UCSD-AML1 (cell line): ENCODE measurements at regions not wholly inside any gene's neighbourhood (a gene's known extent, or its start where the extent isn't known, plus 50 kb on each side); places are given as distances from the start of the nearest gene placed in this dataset.

Source experiments
- DNase-seq: peaks from one replicate; lab custom pipeline; 2025; ENCODE audit not compliant: unreplicated experiment; lab: John Stamatoyannopoulos, UW

DNA sequence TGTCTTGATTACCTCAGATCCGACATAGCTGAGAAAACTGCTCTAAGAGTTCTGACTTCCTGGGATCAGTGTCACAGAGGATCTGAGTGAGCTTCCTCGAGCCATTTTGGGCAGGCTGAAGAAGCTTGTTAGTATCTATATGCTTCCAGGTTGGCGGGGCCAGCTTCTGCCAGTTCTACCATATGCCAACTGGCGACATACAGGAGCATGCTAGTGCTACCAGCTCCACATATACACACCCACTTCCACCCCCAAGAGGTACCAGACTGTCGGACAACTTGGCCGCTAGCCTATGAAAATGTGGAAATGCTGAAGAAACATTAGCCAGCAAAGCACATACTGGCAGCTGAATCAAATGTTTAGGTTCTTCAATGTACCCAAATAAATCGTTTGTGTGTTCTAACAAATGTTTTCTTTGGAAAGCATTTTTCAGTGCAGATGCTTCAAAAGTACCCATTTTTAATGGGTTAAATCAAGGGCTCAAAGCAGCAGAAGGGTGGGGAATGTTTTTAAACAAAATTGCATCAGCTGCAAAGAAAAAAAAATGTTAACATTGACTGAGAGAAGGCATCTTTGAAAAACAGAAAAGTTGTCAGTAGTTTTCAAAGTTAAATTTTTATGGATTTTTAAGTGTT, 163.7 kb downstream of the KLF12 start:
- DNase-seq: no peak

DNA sequence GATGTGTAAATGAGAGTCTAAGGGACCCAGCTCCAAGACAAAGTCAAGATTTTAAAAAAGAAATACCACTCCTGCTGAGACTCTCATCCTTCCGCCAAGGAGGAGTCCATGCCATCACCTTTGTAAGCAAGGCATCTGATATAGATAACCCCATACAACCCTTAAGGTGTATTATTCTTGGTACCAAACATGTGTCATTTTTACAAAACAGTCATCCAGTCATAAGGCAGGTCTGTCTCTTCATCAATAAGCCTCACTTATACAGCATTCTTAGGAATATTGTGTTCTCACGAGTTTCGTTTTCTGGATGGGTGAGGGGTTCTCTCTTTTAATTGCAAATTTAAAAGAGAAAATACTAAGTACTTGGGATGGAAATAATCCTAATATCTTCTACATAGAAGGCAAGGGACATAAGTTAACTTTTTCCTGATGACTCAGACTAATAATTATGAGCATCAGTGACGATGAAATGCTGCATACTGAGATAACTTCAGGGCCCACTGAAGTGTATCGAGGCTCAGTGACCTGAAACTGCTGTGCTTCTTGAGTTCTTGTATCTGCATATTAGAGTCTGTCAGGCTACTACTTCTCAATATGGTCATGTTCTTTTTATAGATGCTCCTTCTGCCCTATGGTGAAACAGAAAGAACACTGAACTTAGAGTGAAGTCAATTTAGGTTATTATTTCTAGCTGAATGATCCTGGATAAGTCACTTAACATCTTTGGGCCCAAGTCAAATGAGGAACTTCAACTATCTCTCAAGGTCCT, 166.6 kb downstream of the KLF12 start:
- no peak for DNase-seq

DNA sequence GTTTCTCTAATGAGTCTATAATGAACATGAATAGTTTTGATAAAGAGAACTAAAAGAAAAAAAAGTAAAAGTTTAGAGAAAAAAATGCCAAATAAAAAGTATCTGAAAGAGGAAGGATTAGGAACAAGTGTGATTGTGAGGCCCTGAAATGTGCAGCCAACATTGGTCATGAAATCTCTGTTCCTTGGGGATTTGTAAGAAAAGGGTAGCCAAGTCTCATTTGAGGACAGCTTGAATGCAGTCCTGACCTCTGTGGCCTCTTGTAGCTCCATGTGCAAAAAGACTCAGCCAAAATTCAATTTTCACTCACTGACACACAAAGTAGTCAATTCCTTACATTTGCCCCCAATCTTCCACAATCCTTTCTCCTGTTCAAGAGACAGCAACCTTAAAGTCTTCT, 167.9 kb downstream of the KLF12 start:
- DNase-seq: no peak

DNA sequence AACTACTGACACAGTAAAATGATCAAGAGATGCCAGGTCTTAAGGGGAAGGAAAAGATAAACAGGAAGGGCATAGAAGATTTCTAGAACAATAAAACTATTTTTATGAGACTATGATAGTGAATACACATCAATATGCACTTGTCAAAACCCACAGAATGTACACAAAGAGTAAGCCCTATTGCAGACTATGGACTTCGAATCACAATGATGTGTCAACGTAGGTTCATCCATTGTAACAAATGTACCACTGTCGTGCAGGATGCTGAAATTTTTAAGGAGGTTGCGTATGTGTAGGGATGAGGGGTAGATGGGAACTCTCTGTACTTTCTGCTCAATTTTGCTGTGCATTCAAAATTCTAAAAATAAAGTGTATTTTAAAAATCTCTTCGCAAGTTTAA, 171.9 kb downstream of the KLF12 start:
- DNase-seq: no peak

DNA sequence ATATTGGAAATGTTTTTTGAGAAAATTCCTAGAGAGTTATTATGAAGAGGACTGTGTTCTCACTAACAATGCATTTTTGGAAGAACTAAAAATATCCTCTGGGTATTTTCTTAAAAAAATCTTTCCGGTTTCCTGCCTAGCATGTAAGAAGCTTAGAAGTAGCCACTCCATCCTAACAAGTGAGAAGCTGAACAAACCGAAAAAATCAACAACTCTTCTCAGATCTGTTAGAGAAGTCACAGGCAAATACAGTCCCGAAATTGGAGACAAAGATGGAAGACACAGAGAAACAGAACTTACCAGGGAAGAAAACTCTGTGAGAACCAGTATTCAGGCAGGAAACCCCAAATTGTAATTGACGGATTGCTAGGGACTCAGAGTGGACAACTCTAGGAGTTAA, 173.0 kb downstream of the KLF12 start:
- DNase-seq: no peak

DNA sequence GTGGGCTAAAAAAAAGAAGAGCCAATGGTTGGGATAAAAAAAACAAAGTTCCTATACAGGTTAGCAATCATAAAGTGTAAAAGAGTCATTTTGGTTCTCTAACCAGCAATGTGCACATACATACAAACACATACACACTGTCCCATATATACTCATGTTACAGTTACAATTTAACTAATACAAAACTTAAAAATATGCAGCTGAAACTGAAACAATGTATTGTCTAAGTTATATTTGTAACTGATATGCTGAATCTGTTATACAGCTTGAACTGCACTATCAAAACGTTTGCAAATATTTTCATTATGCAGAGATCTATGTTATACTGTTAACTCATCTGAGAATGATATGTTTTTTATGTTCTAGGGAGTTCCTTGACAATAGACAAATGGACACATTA, 173.7 kb downstream of the KLF12 start:
- no peak for DNase-seq

DNA sequence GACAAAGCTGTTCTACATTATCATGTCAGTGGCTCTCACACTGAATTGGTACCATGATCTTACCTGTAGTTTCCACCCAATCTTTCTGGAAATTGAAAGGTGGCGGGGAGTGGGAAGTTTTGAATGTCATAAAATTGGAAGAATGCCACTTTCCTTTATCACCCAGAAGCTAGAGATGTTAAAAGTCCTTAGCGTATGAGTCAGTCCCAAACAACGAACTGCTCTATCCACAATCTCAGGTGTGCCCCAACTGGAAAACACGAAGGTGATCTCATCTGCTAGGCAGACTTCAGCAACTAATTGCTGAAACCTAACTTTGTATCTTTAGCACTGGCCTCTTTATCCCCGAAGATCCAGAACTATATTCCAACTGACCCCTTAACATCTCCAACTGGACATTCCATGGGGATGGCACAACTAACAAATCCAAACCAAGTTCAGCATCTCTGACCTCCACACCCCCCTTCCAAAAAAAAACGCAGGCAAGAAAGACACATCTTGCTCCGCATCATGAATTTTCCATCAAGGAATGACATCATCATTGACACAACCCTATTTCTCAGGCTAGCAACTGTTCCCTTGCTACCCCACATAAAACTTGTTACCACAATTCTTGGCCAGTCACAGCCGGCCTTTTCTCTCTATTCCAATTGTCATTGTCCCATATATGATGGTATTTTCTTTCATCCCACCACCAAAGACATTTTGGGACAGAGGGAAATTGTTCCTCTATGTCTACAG, 175.4 kb downstream of the KLF12 start:
- DNase-seq: no peak

DNA sequence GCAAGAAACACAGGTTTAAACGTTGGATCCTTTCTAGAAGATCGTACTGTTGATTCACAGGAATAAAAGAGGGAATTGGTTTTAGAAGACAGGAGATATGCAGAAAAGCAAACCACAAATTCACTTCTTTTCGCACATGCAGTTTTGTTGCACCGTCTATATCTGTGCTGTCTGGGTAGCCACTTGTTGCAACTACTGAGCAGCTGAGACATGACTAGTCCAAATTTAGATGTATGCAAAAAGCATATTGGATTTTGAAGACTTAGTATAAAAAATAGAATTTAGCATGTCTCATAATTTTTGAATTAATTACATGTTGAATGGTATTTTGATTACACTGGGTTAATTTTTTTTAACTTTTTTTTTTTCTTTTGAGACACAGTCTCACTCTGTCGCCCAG, 176.3 kb downstream of the KLF12 start:
- no peak for DNase-seq

DNA sequence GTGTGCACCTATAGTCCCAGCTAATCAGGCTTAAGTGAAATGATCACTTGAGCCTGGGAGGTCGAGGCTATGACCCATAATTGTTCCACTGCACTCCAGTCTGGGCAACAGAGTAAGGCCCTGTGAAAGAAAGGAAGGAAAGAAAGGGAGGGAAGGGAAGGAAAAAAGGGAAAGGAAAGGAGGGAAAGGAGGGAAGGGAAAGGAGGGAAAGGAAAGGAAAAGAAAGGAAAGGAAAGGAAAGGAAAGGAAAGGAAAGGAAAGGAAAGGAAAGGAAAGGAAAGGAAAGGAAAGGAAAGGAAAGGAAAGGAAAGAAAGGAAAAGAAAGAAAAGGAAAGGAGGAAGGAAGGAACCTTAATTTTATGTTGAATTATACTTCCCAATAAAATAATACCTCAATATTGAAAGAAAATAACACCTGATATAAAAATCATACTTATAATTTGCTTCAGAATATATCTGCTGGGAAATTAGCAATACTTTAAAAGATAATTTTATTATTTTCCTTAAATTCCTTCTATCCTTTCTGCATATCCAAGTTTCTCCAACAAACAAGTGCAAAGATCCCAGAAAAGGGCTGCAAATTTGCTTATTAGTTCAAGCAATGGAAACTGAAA, 177.3 kb downstream of the KLF12 start:
- DNase-seq: no peak

DNA sequence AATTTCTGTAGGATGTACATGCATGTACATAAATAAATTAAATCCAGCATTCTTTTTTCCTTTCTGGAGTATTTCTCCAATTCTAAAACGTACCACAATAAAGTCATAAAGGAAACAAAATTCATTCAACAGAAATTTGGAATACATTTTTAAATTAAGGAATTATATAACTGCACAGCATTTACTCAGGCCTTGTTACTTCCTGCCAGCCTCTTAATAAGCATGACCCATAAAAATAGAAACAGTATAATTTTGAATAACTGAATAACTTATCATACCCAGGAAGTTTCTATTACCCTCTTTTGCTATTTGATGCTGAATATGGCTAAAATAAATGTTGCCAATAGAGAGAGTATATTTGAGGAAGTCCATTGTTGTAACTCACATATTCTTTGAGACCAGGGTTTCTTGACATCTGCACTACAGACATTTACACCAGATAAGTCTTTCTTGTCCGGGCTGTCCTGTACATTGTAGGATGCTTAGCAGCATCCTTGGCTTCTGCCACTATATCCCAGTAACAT, 178.2 kb downstream of the KLF12 start:
- DNase-seq: no peak

DNA sequence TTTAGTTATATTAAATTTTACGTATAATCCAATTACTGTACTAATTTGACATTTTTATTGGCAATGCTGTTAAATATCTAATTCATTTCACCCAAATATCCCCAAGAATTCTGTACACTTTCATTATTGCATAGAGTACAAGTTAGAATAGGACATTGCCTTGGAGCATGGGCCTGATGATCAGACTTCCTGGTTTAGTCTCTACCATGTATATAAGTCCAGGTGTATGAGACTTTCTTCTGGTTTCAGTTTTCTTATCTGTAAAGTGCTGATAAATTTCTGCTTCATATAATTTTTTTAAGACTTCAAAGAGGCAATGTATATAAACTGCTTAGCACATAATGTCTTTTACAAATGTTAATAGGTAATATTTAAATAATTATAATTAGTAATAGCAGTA, 179.4 kb downstream of the KLF12 start:
- DNase-seq: no peak

DNA sequence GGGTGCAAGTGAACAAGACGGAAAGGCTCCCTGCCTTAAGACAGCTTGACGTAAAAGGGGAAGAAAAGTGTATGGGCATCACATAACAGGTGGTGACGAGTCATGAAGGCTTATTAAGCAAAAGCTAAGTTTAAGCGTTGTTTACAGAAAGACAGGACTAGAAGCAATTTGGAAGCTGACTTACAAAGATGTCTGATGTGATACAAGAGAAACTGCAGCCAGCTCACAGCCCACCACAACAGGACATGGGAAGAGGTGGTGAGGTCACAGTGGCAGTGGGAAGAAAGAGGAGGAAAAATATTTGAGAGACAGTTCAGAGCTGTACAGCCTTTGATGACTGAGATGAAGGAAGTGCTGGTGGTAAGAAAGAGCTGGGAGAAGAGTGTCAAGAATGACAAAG, 181.6 kb downstream of the KLF12 start:
- no peak for DNase-seq

DNA sequence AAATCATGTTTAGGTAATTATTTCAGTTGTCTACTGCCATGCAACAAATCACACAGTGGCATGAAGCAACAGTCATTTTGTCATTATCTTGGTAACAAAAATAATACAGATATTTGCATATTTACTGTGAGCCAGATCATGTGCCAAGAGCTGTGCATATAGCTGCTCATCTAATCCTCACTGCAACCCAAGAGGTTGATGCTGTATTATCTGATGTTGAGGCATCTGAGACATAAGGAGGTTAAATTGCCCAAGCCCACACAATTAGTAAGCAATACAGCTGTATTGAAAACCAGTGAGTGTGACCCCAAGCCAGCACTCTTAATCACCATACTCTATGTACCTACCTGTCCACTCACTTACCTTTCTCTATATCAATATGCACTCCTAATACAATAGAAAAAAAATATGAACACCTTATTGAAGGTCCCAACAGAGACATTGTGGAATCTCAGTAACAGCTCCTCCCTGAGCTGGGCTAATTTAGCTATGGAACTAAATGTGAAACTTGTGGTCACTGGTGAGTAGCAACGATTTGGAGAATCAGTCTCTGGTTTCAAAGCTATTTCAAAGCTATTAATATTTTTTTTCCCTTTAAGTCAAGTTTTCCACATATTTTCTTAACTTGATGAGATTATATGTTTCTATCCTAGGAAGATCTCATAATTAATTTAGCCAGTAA, 185.2 kb downstream of the KLF12 start:
- DNase-seq: no peak

DNA sequence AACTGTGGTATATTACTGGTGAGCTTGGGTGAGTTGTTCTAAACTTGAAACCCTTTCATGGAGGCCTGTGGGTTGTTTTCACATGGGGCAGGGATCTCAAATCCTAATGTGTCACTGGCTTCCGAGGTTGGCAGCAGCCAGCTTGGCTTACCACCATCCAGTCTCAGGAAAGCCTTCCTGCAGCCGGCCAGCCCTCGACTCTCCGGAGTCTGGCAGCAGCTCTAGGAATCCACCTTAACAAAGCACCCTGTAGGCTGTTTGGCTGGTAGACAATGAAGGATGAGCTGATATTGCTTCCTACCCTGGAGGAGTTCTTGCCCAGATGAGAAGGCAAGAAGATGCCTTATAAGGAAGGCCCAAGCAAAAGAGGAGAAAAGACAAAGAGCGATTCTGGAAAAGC, 188.3 kb downstream of the KLF12 start:
- DNase-seq: no peak

DNA sequence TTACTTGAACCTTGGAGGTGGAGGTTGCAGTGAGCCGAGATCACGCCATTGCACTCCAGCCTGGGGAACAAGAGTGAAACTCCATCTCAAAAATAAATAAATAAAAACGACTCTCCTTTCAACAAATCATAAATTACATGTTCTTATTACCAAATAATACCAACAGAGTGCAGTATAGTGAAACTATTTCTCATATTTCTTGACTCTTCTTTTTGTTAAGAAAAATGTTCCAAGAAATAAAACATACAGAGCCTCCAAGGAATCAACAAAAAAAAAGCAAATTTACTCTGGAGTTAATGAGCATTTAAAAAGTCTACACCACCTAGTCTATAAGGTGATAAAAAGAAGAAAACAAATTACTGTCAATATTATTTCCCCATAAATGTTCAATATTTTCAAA, 188.8 kb downstream of the KLF12 start:
- no peak for DNase-seq

DNA sequence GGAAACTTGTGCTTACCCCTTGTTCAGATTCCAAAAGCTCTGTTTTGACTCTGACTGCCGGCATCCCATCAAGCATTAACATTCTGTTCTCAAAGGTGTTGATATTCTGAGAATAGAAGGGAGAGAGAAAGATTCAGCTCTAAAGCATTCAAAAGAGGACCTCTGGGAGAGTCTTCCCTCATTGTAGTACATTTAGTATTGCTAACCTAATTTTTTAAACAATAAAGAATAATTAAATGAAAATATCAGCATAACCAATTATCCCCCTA, 190.3 kb downstream of the KLF12 start:
- DNase-seq: no peak

DNA sequence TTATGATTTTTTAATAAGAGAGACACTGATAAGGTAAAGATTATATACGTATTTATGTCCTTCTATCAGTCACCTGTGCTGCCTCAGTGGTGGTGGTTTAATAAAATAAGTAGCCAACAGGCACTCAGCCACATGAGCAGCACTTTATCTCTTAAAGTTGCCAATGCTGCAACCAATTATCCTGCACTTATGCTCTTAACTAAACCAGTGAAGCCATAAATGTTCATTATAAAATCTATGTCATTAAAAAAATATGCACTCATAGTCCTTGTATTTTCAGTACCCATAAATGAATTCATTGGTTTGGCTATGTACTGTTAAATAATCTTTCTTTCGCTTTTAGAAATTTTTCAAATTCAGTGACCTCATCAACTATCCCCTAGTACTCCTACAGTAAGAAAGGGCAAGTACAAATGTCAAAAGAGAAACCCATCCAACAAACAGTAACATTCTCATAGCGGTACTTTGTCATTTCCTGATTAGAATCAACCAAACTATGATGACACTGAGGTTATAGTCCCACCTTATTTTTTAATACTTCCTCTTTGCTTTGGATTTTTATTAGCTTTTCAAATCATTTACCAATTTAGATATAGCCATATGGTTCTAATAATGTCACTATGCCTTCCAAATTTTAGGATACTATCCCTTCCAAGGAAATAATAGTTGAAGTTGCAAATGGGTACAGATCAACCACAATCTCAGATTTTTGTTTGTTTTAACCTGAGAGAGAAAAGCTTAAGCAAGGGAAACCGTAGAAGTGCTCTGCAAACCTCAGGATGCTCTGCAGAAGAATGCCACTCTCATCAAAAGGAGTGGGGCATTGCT, 190.9 kb downstream of the KLF12 start:
- no peak for DNase-seq

DNA sequence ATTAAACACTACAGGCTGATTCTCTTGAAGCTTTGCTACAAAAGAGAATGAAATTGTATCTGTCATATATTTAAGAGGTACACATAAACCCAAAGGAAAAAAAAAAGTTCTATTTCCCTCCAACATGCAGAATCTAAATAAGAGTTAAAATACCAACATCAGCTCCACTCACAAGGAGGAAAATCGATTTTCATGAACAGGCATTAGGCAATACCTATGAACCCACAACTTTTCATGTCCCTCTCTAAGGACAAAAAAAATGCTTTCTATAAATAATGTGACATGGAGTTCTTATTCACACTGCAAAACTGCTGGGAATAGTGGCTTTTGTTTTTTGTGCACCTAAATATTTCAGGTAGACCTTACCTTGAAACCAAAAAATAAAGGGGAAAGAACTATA, 192.5 kb downstream of the KLF12 start:
- DNase-seq: no peak

DNA sequence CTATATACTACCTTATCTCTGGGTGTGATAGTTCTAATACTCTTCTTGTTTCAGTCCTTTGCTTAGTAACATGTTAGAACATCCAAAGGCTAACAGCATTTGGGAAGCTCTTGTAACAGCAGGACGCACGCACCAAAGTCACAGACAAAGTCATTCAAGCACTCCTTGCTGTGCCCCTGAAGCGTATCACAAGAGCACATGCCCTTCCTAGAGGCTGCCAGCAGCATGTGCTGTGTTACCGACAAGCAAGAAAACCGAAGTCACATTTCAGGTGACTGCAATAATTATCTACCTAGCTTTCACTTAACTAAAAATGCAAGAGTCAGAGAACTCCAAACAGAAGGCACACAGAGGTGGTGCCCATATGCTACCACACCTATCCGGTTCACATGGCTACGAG, 194.1 kb downstream of the KLF12 start:
- DNase-seq: no peak

DNA sequence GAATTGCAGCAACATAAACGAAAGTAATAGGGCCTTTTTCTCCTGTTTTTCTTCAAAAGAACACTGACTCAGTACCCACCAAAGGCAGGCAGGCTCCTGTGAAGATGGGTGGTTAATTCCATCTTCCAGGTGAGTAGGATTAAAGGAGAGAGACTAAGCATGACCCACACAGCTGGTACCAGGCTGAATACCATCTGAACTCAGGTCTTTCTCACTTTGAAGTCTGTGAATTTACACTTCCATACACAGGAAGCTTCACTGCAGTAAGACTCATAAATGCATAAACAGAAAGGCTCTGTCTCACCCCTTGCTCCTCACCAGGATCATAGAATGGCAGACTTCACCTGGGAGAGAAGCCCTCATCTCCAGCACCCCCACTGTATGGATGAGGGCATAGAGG, 194.6 kb downstream of the KLF12 start:
- no peak for DNase-seq

DNA sequence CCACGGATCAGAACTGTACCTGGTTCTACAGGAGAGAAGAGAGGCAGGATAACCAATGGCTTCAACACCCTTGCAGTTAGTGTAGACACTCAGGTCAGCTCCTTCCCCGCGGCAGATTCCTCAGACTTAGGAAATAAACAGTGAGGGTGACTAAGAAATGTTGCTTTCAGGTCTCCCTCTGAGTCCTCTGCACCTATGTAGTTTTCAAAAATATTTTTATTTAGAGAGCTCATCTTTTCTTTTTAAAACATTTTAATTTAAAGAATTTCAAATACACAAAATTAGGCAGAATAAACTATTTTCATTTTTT, 195.2 kb downstream of the KLF12 start:
- no peak for DNase-seq
